Prostate gland (tissue), 2 donors: ENCODE measurements at regions not wholly inside any gene's neighbourhood (a gene's known extent, or its start where the extent isn't known, plus 50 kb on each side); places are given as distances from the start of the nearest gene placed in this dataset.

ENCODE experiments used
- POLR2AphosphoS5 ChIP-seq: sonication (generic); formaldehyde crosslinking; IDR thresholded peaks from one replicate; pipeline ENCODE4 v1.6.1; 2017; ENCODE audit warnings: antibody characterized with exemption
- TF ChIP-seq, protein P1 (sequence below), 4 experiments: fragments of 200-600 bp in 2 of 4; fragments of 450-650 bp in 2 of 4; sonication (generic) in 2 of 4; IDR thresholded peaks; 1 replicate in 3 of 4; 2 replicates in 1 of 4; pipeline ENCODE4 v1.5.1; 2016 to 2019; ENCODE audit warnings: antibody characterized with exemption in 4 of 4, mild to moderate bottlenecking in 2 of 4, moderate library complexity in 2 of 4

GRCh38 chr2:118530976-118531375, 316.5 kb downstream of the EN1 start:
- TF ChIP-seq, protein P1, sequence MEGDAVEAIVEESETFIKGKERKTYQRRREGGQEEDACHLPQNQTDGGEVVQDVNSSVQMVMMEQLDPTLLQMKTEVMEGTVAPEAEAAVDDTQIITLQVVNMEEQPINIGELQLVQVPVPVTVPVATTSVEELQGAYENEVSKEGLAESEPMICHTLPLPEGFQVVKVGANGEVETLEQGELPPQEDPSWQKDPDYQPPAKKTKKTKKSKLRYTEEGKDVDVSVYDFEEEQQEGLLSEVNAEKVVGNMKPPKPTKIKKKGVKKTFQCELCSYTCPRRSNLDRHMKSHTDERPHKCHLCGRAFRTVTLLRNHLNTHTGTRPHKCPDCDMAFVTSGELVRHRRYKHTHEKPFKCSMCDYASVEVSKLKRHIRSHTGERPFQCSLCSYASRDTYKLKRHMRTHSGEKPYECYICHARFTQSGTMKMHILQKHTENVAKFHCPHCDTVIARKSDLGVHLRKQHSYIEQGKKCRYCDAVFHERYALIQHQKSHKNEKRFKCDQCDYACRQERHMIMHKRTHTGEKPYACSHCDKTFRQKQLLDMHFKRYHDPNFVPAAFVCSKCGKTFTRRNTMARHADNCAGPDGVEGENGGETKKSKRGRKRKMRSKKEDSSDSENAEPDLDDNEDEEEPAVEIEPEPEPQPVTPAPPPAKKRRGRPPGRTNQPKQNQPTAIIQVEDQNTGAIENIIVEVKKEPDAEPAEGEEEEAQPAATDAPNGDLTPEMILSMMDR (IDR thresholded peaks at IDR 0.05), result no peak
- TF ChIP-seq POLR2AphosphoS5, result no peak
